ENCODE measurements at regions not wholly inside any gene's neighbourhood (a gene's known extent, or its start where the extent isn't known, plus 50 kb on each side); places are given as distances from the start of the nearest gene placed in this dataset.

DNA sequence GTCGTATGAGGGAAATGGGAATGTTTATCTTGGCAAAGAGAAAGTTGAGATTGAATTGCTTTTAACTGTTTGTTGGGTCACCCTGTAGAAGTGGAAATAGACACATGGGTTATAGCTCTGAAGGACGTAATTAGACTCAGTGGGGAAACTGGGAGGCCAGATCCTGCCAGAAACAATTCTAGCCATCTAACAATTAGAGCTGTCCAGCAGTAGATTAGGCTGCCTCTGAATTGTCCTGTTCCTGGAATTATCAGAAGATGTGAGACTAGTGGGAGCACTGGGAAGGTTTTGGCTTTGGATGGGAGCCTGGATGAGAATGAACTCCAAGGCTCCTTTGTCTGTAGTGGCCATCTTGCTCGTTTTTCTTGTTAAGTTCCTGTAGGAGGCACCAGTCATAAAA is 61.9 kb upstream of the IGFBP7 start:
- TF ChIP-seq, protein P1, sequence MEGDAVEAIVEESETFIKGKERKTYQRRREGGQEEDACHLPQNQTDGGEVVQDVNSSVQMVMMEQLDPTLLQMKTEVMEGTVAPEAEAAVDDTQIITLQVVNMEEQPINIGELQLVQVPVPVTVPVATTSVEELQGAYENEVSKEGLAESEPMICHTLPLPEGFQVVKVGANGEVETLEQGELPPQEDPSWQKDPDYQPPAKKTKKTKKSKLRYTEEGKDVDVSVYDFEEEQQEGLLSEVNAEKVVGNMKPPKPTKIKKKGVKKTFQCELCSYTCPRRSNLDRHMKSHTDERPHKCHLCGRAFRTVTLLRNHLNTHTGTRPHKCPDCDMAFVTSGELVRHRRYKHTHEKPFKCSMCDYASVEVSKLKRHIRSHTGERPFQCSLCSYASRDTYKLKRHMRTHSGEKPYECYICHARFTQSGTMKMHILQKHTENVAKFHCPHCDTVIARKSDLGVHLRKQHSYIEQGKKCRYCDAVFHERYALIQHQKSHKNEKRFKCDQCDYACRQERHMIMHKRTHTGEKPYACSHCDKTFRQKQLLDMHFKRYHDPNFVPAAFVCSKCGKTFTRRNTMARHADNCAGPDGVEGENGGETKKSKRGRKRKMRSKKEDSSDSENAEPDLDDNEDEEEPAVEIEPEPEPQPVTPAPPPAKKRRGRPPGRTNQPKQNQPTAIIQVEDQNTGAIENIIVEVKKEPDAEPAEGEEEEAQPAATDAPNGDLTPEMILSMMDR (IDR thresholded peaks at IDR 0.05; ENCODE audit: low read length), result no peak
- TF ChIP-seq EZH2 (IDR thresholded peaks at IDR 0.05; ENCODE audit: borderline replicate concordance, low read length), result no peak

Measured in OCI-LY1 (cell line).